ENCODE measurements at regions not wholly inside any gene's neighbourhood (a gene's known extent, or its start where the extent isn't known, plus 50 kb on each side); places are given as distances from the start of the nearest gene placed in this dataset.

DNA sequence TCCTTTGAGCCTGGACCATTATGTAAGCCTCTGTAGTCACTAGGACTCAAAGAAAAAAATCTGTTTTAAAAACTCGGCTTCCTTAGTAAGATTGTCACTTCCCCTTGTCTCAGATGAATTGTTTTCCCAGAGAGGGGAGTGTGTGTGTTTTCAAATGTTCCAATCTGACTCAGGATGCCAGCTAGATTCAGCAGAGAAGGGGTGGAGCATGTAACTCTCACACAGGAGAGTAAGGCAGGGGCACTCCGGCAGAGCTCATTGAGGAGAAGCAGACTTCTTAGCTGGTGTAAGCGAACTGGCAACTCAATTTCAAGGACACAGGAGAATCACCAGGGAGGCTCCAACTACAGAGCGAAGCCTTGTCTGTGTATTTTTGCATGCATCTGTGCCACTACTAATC, 623.2 kb downstream of the LMO4 start:
- no peak overlapping the region for H3K4me3 ChIP-seq (ENCODE audit: insufficient read depth, low read depth, low read length, poor library complexity, severe bottlenecking)
- H3K4me1 ChIP-seq (ENCODE audit: control insufficient read depth, insufficient read depth, low read length, poor library complexity, severe bottlenecking) = no peaks in the 10 kb centered on the region
- H3K27ac ChIP-seq (ENCODE audit: insufficient read depth, low read length, poor library complexity, severe bottlenecking) = no peak overlapping the region
- DNase-seq = no peak
- peaks cover 5% of the 10 kb centered on the region for H3K27me3 ChIP-seq (replicated peaks; ENCODE audit: control insufficient read depth, insufficient read depth, low read length, poor library complexity, severe bottlenecking)
- H3K36me3 ChIP-seq (ENCODE audit: control insufficient read depth, insufficient read depth, low read length) = no peaks in the 10 kb centered on the region
- H3K9me3 ChIP-seq (ENCODE audit: control insufficient read depth, low read length) = no peaks in the 10 kb centered on the region

- Histone ChIP-seq H3K27ac (ENCODE audit: insufficient read depth, low read length, poor library complexity, severe bottlenecking) (no peak overlapping the region), H3K36me3 (ENCODE audit: control insufficient read depth, insufficient read depth, low read length) (no peaks in the 10 kb centered on the region), H3K9me3 (ENCODE audit: control insufficient read depth, low read length) (no peaks in the 10 kb centered on the region), H3K27me3 (replicated peaks; ENCODE audit: control insufficient read depth, insufficient read depth, low read length, poor library complexity, severe bottlenecking) (peaks cover 5% of the 10 kb centered on the region), H3K4me3 (ENCODE audit: insufficient read depth, low read depth, low read length, poor library complexity, severe bottlenecking) (no peak overlapping the region), H3K4me1 (ENCODE audit: control insufficient read depth, insufficient read depth, low read length, poor library complexity, severe bottlenecking) (no peaks in the 10 kb centered on the region)
- DNase-seq = no peak
These were observed 624.4 kb downstream of the LMO4 start for GRCh38 chr1:87953121-87953520.

DNA sequence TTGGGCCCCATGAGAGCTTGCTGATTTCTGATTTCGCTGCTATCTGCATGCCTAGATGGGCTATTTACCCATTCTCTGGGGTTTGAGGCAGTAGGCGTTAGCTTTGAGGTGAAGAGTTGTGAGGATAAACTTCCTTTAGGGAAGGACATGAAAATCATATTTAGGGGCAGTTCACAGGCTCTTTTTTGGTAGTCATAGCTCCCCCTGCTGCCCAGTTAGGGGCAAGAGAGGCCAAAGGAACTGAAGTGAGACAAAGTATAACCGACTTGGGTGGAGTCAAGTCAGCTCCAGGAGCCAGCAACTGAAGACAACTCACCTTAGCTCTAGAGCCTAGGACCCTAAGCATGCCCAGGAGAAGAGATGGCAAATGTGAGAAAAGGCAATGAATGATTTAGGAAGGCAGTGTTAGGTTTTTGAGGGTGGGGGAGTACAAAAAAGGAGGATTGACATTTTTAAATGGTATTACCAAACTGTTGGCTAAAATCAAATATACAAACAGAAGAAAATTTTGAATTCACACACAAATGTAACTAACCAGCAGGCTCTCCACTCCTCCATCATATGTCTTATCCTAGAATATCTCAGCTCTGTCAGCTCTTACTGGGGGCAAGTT, 625.2 kb downstream of the LMO4 start:
- peak; percentile 10 to 27 (median 17) for DNase-seq
- H3K27me3 ChIP-seq (replicated peaks; ENCODE audit: control insufficient read depth, insufficient read depth, low read length, poor library complexity, severe bottlenecking) = peaks cover 3% of the 10 kb centered on the region
- no peaks in the 10 kb centered on the region for H3K4me1 ChIP-seq (ENCODE audit: control insufficient read depth, insufficient read depth, low read length, poor library complexity, severe bottlenecking)
- no peak overlapping the region for H3K27ac ChIP-seq (ENCODE audit: insufficient read depth, low read length, poor library complexity, severe bottlenecking)
- H3K36me3 ChIP-seq (ENCODE audit: control insufficient read depth, insufficient read depth, low read length) = no peaks in the 10 kb centered on the region
- no peaks in the 10 kb centered on the region for H3K9me3 ChIP-seq (ENCODE audit: control insufficient read depth, low read length)
- no peak overlapping the region for H3K4me3 ChIP-seq (ENCODE audit: insufficient read depth, low read depth, low read length, poor library complexity, severe bottlenecking)

- Histone ChIP-seq H3K27ac (ENCODE audit: insufficient read depth, low read length, poor library complexity, severe bottlenecking) (no peak overlapping the region), H3K36me3 (ENCODE audit: control insufficient read depth, insufficient read depth, low read length) (no peaks in the 10 kb centered on the region), H3K4me1 (ENCODE audit: control insufficient read depth, insufficient read depth, low read length, poor library complexity, severe bottlenecking) (no peaks in the 10 kb centered on the region), H3K4me3 (ENCODE audit: insufficient read depth, low read depth, low read length, poor library complexity, severe bottlenecking) (no peak overlapping the region), H3K27me3 (replicated peaks; ENCODE audit: control insufficient read depth, insufficient read depth, low read length, poor library complexity, severe bottlenecking) (peaks cover 3% of the 10 kb centered on the region), H3K9me3 (ENCODE audit: control insufficient read depth, low read length) (no peaks in the 10 kb centered on the region)
- DNase-seq = no peak
These were observed 626.4 kb downstream of the LMO4 start for GRCh38 chr1:87955038-87955437.

- Histone ChIP-seq H3K4me1 (ENCODE audit: control insufficient read depth, insufficient read depth, low read length, poor library complexity, severe bottlenecking) (no peaks in the 10 kb centered on the region), H3K36me3 (ENCODE audit: control insufficient read depth, insufficient read depth, low read length) (no peaks in the 10 kb centered on the region), H3K9me3 (ENCODE audit: control insufficient read depth, low read length) (no peaks in the 10 kb centered on the region), H3K27me3 (replicated peaks; ENCODE audit: control insufficient read depth, insufficient read depth, low read length, poor library complexity, severe bottlenecking) (peaks cover 3% of the 10 kb centered on the region), H3K27ac (ENCODE audit: insufficient read depth, low read length, poor library complexity, severe bottlenecking) (no peak overlapping the region), H3K4me3 (ENCODE audit: insufficient read depth, low read depth, low read length, poor library complexity, severe bottlenecking) (no peak overlapping the region)
- DNase-seq = no peak
These were observed 627.4 kb downstream of the LMO4 start for GRCh38 chr1:87956072-87956471.

- H3K27me3 ChIP-seq (replicated peaks; ENCODE audit: control insufficient read depth, insufficient read depth, low read length, poor library complexity, severe bottlenecking) = peaks cover 3% of the 10 kb centered on the region
- no peaks in the 10 kb centered on the region for H3K9me3 ChIP-seq (ENCODE audit: control insufficient read depth, low read length)
- H3K27ac ChIP-seq (ENCODE audit: insufficient read depth, low read length, poor library complexity, severe bottlenecking) = no peak overlapping the region
- no peak for DNase-seq
- H3K4me1 ChIP-seq (ENCODE audit: control insufficient read depth, insufficient read depth, low read length, poor library complexity, severe bottlenecking) = no peaks in the 10 kb centered on the region
- H3K4me3 ChIP-seq (ENCODE audit: insufficient read depth, low read depth, low read length, poor library complexity, severe bottlenecking) = no peak overlapping the region
- H3K36me3 ChIP-seq (ENCODE audit: control insufficient read depth, insufficient read depth, low read length) = no peaks in the 10 kb centered on the region
These were observed 628.1 kb downstream of the LMO4 start for GRCh38 chr1:87956750-87957149.

DNA sequence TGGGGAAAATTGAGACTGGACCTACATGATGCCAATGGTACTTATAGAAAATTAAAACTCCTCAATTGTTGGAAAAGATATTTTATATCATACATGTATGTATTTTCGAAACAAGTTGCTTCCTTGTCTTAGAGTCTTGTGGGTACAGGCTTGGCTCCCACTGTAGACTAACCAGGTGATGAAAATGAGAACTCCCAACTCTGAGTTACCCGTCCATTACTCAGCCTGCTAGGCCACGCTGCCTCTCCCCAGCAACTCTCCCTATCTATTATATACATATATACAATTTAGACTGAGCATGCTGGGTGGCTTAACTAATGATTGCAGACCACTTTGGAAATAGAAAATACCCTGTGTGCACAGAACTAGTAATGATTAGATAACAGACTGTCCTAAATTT, 628.7 kb downstream of the LMO4 start:
- Histone ChIP-seq H3K27me3 (replicated peaks; ENCODE audit: control insufficient read depth, insufficient read depth, low read length, poor library complexity, severe bottlenecking) (peaks cover 3% of the 10 kb centered on the region), H3K4me1 (ENCODE audit: control insufficient read depth, insufficient read depth, low read length, poor library complexity, severe bottlenecking) (no peaks in the 10 kb centered on the region), H3K9me3 (ENCODE audit: control insufficient read depth, low read length) (no peaks in the 10 kb centered on the region), H3K27ac (ENCODE audit: insufficient read depth, low read length, poor library complexity, severe bottlenecking) (no peak overlapping the region), H3K36me3 (ENCODE audit: control insufficient read depth, insufficient read depth, low read length) (no peaks in the 10 kb centered on the region), H3K4me3 (ENCODE audit: insufficient read depth, low read depth, low read length, poor library complexity, severe bottlenecking) (no peak overlapping the region)
- DNase-seq = no peak

- Histone ChIP-seq H3K36me3 (ENCODE audit: control insufficient read depth, insufficient read depth, low read length) (no peaks in the 10 kb centered on the region), H3K27ac (ENCODE audit: insufficient read depth, low read length, poor library complexity, severe bottlenecking) (no peak overlapping the region), H3K4me3 (ENCODE audit: insufficient read depth, low read depth, low read length, poor library complexity, severe bottlenecking) (no peak overlapping the region), H3K27me3 (replicated peaks; ENCODE audit: control insufficient read depth, insufficient read depth, low read length, poor library complexity, severe bottlenecking) (peaks cover 3% of the 10 kb centered on the region), H3K4me1 (ENCODE audit: control insufficient read depth, insufficient read depth, low read length, poor library complexity, severe bottlenecking) (no peaks in the 10 kb centered on the region), H3K9me3 (ENCODE audit: control insufficient read depth, low read length) (no peaks in the 10 kb centered on the region)
- no peak for DNase-seq
These were observed 629.5 kb downstream of the LMO4 start for GRCh38 chr1:87958201-87958600.

DNA sequence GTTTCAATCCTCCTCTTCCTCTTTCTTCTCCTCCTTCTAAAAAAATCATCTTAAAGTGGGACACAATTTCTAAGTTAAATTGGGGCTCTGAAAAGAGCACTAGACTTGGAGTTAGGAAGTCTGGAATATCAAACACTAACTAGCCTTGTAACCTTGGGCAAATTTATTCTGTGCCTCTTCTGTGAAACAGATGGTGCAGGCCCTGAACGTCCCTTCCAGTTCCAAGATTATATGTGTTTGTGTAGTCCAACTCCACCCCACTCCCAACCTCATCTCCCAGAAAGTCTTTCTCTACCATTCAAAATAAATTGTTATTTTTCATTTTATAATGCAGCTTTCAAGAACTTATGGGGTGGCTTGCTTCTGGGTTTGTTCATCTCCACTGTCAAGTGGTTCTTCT, 630.0 kb downstream of the LMO4 start:
- H3K4me1 ChIP-seq (ENCODE audit: control insufficient read depth, insufficient read depth, low read length, poor library complexity, severe bottlenecking) = no peaks in the 10 kb centered on the region
- DNase-seq = no peak
- H3K4me3 ChIP-seq (ENCODE audit: insufficient read depth, low read depth, low read length, poor library complexity, severe bottlenecking) = no peak overlapping the region
- H3K27ac ChIP-seq (ENCODE audit: insufficient read depth, low read length, poor library complexity, severe bottlenecking) = no peak overlapping the region
- H3K36me3 ChIP-seq (ENCODE audit: control insufficient read depth, insufficient read depth, low read length) = no peaks in the 10 kb centered on the region
- H3K27me3 ChIP-seq (replicated peaks; ENCODE audit: control insufficient read depth, insufficient read depth, low read length, poor library complexity, severe bottlenecking) = no peaks in the 10 kb centered on the region
- no peaks in the 10 kb centered on the region for H3K9me3 ChIP-seq (ENCODE audit: control insufficient read depth, low read length)

DNA sequence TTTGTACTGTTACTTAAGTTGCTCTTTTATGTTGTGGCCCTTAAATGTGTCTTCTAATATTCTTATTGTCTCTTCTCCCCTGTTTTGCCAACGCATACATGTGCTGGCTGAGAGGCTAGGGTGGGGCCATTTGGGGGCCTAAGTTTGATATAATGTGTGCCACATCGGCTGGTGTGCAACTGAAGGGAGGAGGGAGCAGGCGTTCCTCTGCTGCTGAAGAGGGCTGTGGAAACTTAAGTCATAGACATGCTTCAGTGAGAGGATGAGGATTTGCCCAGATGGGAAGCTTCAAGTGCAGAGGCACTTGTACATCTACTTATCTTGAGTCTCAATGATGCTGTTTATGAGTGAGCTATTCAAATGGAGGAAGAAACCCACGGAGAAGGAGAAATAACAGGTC, 630.6 kb downstream of the LMO4 start:
- H3K9me3 ChIP-seq (ENCODE audit: control insufficient read depth, low read length) = no peaks in the 10 kb centered on the region

More for the DNA sequence above, 630.6 kb downstream of the LMO4 start:
- no peak overlapping the region for H3K27ac ChIP-seq (ENCODE audit: insufficient read depth, low read length, poor library complexity, severe bottlenecking)
- no peak for DNase-seq
- H3K4me1 ChIP-seq (ENCODE audit: control insufficient read depth, insufficient read depth, low read length, poor library complexity, severe bottlenecking) = no peaks in the 10 kb centered on the region
- no peaks in the 10 kb centered on the region for H3K27me3 ChIP-seq (replicated peaks; ENCODE audit: control insufficient read depth, insufficient read depth, low read length, poor library complexity, severe bottlenecking)
- no peak overlapping the region for H3K4me3 ChIP-seq (ENCODE audit: insufficient read depth, low read depth, low read length, poor library complexity, severe bottlenecking)
- no peaks in the 10 kb centered on the region for H3K36me3 ChIP-seq (ENCODE audit: control insufficient read depth, insufficient read depth, low read length)

Data from effector memory CD4-positive, alpha-beta T cell (primary cell).